ENCODE measurements at regions not wholly inside any gene's neighbourhood (a gene's known extent, or its start where the extent isn't known, plus 50 kb on each side); places are given as distances from the start of the nearest gene placed in this dataset.

- DNase-seq (ENCODE audit: low read depth in 2 of 2), result no peak
These were observed 136.5 kb upstream of the ZNF236 start for GRCh38 chr18:76685860-76686259.

GRCh38 chr18:76685402-76685801 lies 137.0 kb upstream of the ZNF236 start:
- no peak for DNase-seq (ENCODE audit: low read depth in 2 of 2)

GRCh38 chr18:76684265-76684664 lies 138.1 kb upstream of the ZNF236 start:
- DNase-seq (ENCODE audit: low read depth in 2 of 2), result no peak

- no peak for DNase-seq (ENCODE audit: low read depth in 2 of 2)
These were observed 142.4 kb upstream of the ZNF236 start for GRCh38 chr18:76679945-76680344.

- no peak for DNase-seq (ENCODE audit: low read depth in 2 of 2)
These were observed 143.1 kb upstream of the ZNF236 start for GRCh38 chr18:76679259-76679658.

GRCh38 chr18:76678248-76678647 lies 144.1 kb upstream of the ZNF236 start:
- DNase-seq (ENCODE audit: low read depth in 2 of 2), result no peak

- no peak for DNase-seq (ENCODE audit: low read depth in 2 of 2)
These were observed 147.8 kb upstream of the ZNF236 start for GRCh38 chr18:76674596-76674995.

GRCh38 chr18:76673281-76674185 lies 148.8 kb upstream of the ZNF236 start:
- DNase-seq (ENCODE audit: low read depth in 2 of 2), result no peak

GRCh38 chr18:76672627-76673026 lies 149.7 kb upstream of the ZNF236 start:
- no peak for DNase-seq (ENCODE audit: low read depth in 2 of 2)

- no peak for DNase-seq (ENCODE audit: low read depth in 2 of 2)
These were observed 151.6 kb upstream of the ZNF236 start for GRCh38 chr18:76670564-76671288.

GRCh38 chr18:76668546-76668945 lies 153.8 kb upstream of the ZNF236 start:
- DNase-seq (ENCODE audit: low read depth in 2 of 2), result no peak

- DNase-seq (ENCODE audit: low read depth in 2 of 2), result no peak
These were observed 154.2 kb upstream of the ZNF236 start for GRCh38 chr18:76668119-76668518.

GRCh38 chr18:76667603-76668002 lies 154.8 kb upstream of the ZNF236 start:
- no peak for DNase-seq (ENCODE audit: low read depth in 2 of 2)

GRCh38 chr18:76662626-76663025 lies 159.7 kb upstream of the ZNF236 start:
- DNase-seq (ENCODE audit: low read depth in 2 of 2), result no peak

- no peak for DNase-seq (ENCODE audit: low read depth in 2 of 2)
These were observed 161.7 kb upstream of the ZNF236 start for GRCh38 chr18:76660571-76661192.

- DNase-seq (ENCODE audit: low read depth in 2 of 2), result no peak
These were observed 163.6 kb upstream of the ZNF516 start for GRCh38 chr18:76658627-76659026.

- DNase-seq (ENCODE audit: low read depth in 2 of 2), result no peak
These were observed 162.9 kb upstream of the ZNF516 start for GRCh38 chr18:76657911-76658470.

- DNase-seq (ENCODE audit: low read depth in 2 of 2), result no peak
These were observed 162.1 kb upstream of the ZNF516 start for GRCh38 chr18:76656925-76657827.

- no peak for DNase-seq (ENCODE audit: low read depth in 2 of 2)
These were observed 159.5 kb upstream of the ZNF516 start for GRCh38 chr18:76654577-76654976.

- DNase-seq (ENCODE audit: low read depth in 2 of 2), result no peak
These were observed 152.3 kb upstream of the ZNF516 start for GRCh38 chr18:76647322-76647721.

GRCh38 chr18:76644580-76644979 lies 149.5 kb upstream of the ZNF516 start:
- no peak for DNase-seq (ENCODE audit: low read depth in 2 of 2)

Measured in stimulated activated CD8-positive, alpha-beta memory T cell treated with anti-CD3 and anti-CD28 coated beads, Interleukin-15, amount 100 ng/mL, for 4 hours (primary cell).